DMS153 (cell line): ENCODE measurements at regions not wholly inside any gene's neighbourhood (a gene's known extent, or its start where the extent isn't known, plus 50 kb on each side); places are given as distances from the start of the nearest gene placed in this dataset.

Experiments used
- DNase-seq: peaks from one replicate; lab custom pipeline; 2025; lab: John Stamatoyannopoulos, UW

- no peak for DNase-seq
Observed at GRCh38 chr7:25911738-25912607, 240.0 kb upstream of the NFE2L3 start.

DNA sequence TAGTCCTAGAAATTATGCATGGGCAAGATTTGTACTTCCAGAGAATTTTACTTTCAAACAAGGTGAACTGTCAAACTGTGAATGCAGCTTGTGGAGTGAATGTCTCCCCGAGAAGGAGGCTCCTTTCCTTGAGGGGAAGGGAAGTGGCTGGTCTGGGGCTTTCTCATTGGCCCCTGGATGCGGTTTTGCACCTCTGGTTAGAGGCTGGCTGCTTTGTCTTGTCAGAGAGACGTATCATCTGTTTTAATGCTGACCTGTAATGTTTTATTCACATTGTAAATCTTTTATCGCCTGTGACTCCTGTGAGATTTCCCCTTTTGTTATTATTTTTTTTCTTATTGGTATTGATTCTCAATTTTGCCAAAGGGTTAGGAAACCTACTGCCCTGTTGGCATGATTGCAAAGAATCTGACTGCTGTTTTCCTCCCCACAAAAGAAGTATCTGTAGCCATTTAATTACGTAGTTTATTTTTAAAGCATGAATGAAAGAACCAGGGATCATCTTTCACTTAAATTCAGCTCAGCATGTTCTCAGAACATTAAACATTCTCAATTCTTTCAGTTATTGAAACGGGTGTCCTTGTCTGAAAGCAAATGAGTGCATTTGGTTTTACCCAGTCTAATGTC lies 238.3 kb upstream of the NFE2L3 start:
- DNase-seq = no peak

DNA sequence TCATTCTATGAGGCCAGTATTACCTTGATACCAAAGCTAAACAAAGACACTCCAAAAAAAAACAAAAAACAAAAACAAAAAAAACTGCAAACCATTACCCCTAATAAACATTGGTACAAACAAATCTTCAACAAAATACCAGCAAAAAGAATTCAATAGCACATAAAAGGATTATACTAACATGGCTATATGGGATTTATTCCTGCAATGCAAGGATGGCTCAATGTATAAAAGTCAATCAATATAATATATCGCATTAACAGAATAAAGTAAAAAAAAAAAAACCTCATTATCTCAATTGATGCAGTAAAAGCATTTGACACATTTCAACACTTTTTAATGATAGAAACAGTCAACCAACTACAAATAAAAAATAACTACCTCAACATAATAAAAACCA lies 233.3 kb upstream of the NFE2L3 start:
- no peak for DNase-seq

GRCh38 chr7:25922296-25922695 lies 229.7 kb upstream of the NFE2L3 start:
- DNase-seq = no peak

DNA sequence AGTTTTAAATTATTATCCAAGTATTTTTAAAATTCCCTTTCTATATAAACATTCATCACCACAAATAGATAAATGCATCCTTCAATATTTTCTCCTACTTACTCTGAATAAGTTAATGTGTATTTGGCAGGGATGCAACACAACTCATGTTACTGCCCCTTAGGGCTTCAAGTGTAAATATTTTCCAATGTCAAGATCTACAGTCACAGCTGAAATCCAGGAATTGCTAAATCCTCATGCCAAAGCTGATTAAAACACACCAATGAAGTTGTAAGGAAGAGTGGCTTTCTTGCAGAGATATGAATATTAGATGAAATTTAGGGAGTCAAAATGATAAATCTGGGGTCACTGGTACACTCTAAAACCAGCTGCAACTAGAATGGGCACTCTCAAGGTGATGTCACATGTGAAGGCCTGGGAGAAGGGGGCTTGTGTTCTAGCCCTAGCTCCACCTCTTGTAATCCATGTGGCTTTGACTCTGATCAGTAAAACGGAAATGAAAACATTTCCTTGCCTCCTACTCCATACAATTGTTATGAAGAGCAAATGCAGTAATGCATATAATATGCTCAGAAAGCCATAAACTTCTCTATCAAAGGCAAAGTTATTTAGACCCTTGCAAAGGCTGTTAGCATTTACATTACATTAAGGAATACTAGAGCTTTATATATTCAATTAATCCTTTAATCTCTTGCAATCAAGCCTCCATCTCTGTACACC lies 228.1 kb upstream of the NFE2L3 start:
- DNase-seq = no peak

- DNase-seq = no peak
Observed at GRCh38 chr7:25926009-25926408, 226.0 kb upstream of the NFE2L3 start.

- no peak for DNase-seq
Observed at GRCh38 chr7:25926451-25926850, 225.5 kb upstream of the NFE2L3 start.

DNA sequence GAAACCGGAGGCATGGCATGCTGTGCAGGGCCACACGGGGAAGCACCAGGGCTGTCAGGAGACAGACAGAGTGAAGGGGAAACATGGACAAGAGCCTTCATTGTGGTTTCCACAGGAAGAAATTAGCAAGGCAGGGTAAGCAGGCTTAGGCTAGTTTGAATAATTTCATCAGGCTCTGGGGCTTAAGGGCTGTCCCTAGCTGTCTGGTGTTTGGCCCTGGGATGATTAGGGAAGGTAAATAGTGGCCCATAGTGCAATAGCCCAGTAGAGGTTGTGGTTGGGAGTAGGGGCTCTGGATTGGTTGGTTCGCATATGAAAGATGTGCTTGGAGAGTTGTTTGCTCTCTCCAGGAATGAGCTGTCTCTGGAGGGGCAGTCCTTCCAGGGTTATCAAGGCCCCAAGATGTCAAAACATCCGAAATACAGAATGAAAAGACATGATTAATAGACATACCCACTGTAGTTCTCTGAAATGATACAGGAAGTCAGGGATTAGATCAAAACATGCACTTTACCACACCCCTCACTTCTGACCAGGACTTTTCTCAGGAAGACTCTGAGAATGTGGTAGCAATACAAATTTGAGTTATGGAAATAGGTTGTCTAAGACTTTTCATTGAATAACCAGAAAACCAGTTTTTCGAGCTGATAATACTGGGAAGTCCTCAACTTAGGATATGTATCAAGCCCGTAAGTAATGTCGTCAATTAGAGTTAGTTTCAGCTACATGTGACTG lies 224.9 kb upstream of the NFE2L3 start:
- no peak for DNase-seq

GRCh38 chr7:25927626-25927978 lies 224.4 kb upstream of the NFE2L3 start:
- DNase-seq = no peak

DNA sequence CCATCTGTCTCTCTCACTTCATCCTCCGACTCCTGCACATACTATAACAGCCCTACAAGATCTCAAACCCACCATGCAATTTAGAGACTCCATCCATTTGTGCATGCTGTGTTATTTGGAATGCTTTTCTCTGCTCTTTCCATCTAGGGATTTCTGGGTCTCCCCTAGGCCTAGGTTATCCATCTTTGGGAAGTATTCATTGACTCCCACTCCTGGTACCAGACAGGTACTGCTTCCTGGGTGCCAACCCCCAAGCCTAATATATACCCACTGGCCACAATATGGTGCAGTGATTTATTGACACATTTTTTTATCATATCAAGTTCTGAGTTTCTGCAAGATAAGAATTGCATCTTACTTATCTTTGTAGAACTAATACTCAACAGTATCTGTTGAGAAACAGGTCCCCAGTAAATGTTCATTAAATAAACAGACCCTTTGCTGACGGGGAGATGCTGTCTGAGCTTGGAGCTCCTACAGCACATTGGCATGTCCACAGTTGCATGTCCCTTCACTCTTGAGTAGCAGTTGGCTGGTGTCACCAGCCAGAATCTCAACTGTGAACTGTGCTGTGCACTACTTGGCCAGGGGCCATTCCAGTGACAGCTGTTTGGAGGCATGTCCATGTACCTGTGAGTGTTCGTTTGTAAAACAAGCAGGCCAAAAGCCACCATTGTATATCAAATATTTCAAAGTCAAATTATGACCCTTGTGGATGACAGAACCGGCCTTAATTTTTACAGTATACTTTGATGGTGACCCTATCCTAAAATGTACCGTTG lies 223.3 kb upstream of the NFE2L3 start:
- no peak for DNase-seq

DNA sequence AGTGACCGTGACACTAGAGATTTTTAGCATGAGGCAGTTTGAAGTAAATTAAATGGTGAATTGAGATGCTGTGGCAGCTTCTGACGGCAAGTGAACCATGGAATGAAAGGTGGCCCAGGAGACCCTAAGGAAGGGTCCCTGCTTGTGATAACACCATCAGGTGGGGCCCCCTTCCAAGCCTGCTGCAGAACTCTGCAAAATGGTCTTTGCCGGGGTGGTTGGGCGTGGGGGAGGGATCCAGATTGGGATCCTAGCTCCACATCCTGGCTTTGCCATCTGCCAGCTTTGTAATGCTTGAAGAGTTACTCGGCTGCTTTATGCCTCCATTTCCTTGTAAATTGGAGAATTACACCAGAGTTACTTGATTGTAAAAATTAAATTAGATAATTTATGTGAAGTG lies 222.6 kb upstream of the NFE2L3 start:
- DNase-seq = no peak

DNA sequence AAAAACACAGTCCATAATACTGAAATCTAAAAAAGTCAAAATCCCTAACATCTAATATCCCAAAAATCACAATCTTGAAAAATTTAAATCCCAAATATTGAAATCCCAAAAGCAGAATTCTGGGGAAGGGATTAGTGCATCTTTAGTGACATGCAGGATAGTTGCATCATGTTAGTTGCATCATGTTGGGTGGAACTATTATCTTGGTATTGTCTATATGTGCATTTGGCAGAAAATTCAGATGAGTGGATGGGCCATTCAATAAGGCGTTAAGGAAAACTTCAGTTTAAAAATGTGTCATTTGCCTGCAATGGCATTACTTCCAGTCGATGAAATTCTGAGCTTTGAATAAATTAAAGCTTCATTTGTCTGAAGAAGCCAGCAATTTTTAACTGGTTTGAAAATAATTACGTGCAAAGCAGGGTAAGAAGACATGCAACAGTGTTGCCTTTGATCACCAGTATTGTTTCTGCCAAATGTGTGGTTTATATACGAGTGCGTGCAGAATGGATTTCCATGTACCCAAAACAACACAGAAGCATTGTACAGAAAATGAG lies 221.4 kb upstream of the NFE2L3 start:
- DNase-seq = no peak

DNA sequence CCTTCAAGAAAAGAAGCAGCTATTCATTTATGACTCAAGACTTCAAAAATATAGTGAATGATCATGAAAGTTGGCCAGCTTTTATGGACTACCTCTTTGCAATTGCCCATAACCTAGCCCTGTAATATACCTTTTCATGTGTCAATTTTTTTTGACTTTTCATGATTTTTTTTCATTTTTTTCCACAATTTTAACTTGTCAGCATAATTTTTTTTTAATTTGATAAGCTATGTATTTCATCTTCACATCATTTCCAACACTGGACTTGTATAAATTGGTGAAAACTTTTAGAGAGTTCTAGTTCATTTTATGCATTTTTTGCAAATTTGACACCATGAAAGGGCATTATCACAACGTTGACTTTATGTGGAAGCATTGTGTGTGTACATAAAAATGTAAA lies 220.8 kb upstream of the NFE2L3 start:
- no peak for DNase-seq

- no peak for DNase-seq
Observed at GRCh38 chr7:25933921-25934320, 218.1 kb upstream of the NFE2L3 start.

DNA sequence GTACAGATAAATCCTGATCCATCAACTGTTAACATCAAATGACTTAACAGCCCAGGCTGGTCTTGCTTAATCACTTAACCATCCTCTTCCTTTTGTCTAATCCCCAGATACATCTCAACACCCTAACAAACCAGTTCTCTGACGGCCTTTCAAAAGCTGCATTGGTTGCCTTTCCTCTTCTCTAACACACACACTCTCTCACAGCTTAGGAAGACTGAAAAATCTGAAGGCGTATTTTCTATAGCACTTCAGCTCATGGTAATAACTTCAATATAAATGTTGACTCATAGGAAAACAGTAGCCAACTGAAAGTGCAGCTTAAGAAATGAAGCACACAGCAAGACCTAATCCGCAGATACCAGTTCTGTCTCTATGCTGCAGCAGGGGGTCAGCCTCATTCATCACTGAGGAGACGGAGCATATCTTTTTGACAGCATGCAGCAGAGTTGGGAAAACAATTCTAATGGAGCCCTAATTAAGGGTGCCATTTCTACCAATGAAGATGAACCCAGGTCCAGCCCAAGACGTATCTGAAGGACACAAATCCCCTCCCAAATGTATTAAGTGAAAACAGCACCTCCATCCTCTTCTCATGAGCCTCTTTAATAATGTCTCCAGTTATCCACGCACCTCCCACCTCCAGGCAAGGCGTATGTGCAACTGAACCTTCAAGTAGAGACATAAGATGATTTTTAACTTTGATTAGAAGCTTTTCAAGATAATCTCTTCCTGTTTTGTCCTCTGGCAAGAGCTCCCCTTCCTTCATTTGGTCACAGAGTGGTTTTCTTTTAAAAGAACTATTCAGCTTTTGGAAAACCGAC lies 211.7 kb upstream of the NFE2L3 start:
- no peak for DNase-seq

- no peak for DNase-seq
Observed at GRCh38 chr7:25944777-25945515, 207.1 kb upstream of the NFE2L3 start.

DNA sequence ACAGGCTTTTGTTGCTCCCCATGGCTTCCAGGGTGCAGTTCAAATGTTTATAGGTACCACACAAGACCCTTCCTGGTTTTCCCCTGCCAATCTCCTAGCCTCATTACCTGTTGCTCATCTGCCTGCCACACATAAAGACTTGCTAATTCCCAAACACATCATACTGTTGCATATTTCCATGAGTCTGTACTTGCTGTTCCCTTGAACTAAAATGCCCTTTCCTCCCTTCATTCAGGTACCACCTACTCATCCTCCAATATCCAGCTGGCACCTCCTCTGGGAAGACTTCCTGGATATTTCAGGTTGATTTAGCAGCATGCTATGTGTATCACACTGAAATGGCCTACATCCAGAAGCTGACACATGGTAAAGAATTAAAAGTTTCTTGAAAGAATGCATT lies 206.4 kb upstream of the NFE2L3 start:
- DNase-seq = no peak

- DNase-seq = no peak
Observed at GRCh38 chr7:25946181-25946580, 205.8 kb upstream of the NFE2L3 start.

DNA sequence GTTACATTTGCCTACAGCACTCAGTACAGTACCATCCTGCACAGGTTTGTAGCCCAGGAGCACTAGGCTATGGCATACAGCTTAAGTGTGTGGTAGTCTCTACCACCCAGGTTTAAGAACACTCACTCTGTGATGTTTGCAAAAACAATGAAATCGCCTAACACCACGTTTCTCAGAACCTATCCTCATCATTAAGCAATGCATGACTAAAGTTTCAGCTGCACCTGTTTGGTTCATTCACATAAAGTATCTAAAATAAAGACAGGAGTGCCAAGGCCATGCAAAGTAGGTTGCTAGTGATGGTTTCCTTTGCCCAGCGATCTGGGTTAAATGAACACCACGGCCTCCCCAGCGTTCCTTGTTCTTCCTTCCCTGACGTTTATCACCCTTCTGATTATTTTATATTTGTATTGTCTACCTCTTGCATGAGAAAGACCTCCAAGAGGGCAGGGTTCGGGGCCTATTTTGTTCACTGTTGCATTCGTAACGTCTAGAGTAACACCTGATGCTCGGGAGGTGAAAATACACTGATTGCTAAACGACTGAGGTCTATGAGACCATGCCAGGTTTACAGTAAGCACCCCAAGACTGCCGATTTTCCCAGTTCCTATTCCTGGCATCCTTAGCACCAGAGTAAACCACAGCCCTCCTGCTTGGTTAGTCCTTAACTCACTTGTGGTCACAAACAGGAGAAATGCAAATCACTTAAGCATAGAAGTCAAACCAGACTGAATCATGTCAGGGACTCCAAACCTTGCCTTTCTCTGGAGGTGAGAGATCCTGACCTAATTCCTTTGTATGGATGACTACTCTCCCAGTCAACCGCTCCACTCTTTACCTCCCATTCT lies 204.1 kb upstream of the NFE2L3 start:
- DNase-seq = no peak
